Trophoblast cell (in vitro differentiated cells and primary cell): ENCODE measurements at regions not wholly inside any gene's neighbourhood (a gene's known extent, or its start where the extent isn't known, plus 50 kb on each side); places are given as distances from the start of the nearest gene placed in this dataset.

ENCODE experiments used
- DNase-seq, 2 donors: peaks; one replicate each; pipeline ENCODE4 v3.0.0-alpha.2; 2016
- H2AFZ ChIP-seq: 2 replicates; pipeline ENCODE4 v1.6.1; 2013; ENCODE audit warnings: low read length, moderate library complexity, mild to moderate bottlenecking; ENCODE audit not compliant: insufficient read depth, poor library complexity
- H2AK5ac ChIP-seq: 2 replicates; pipeline ENCODE4 v1.6.1; 2013; ENCODE audit warnings: mild to moderate bottlenecking, low read length
- H2BK120ac ChIP-seq: 2 replicates; pipeline ENCODE4 v1.6.1; 2013; ENCODE audit warnings: low read length, mild to moderate bottlenecking, moderate library complexity; ENCODE audit not compliant: insufficient read depth, poor library complexity
- H2BK12ac ChIP-seq: 2 replicates; pipeline ENCODE4 v1.6.1; 2013; ENCODE audit warnings: mild to moderate bottlenecking, low read length, moderate library complexity
- H2BK5ac ChIP-seq: 2 replicates; pipeline ENCODE4 v1.6.1; 2013; ENCODE audit warnings: low read length, low read depth, moderate library complexity, mild to moderate bottlenecking; ENCODE audit not compliant: poor library complexity
- H3K14ac ChIP-seq: 2 replicates; pipeline ENCODE4 v1.6.1; 2013; ENCODE audit warnings: mild to moderate bottlenecking, low read length
- H3K18ac ChIP-seq: 2 replicates; pipeline ENCODE4 v1.6.1; 2013; ENCODE audit warnings: mild to moderate bottlenecking, low read length
- H3K23ac ChIP-seq: 2 replicates; pipeline ENCODE4 v1.6.1; 2013; ENCODE audit warnings: low read length
- H3K27ac ChIP-seq: 2 replicates; pipeline ENCODE4 v1.5.1; 2013; ENCODE audit warnings: low read depth, mild to moderate bottlenecking, inconsistent platforms, low read length, moderate library complexity
- H3K27me3 ChIP-seq: 2 replicates; pipeline ENCODE4 v1.6.1; 2013; ENCODE audit warnings: inconsistent platforms, mild to moderate bottlenecking, low read length, moderate library complexity; ENCODE audit not compliant: insufficient read depth
- H3K36me3 ChIP-seq, 2 experiments: 1 replicate in 1 of 2; 2 replicates in 1 of 2; pipeline ENCODE4 v1.6.1; 2013; ENCODE audit warnings: low read length in 2 of 2, mild to moderate bottlenecking in 2 of 2, moderate library complexity in 1 of 2; ENCODE audit not compliant: insufficient read depth in 2 of 2, control insufficient read depth in 1 of 2
- H3K4ac ChIP-seq: 2 replicates; pipeline ENCODE4 v1.6.1; 2013; ENCODE audit warnings: low read depth, mild to moderate bottlenecking, low read length, moderate library complexity
- H3K4me1 ChIP-seq, 2 experiments: 1 replicate in 1 of 2; 2 replicates in 1 of 2; pipeline ENCODE4 v1.6.1; 2013; ENCODE audit warnings: low read length in 2 of 2, mild to moderate bottlenecking in 2 of 2, moderate library complexity in 1 of 2; ENCODE audit not compliant: insufficient read depth in 2 of 2, control insufficient read depth in 1 of 2
- H3K4me2 ChIP-seq: 2 replicates; pipeline ENCODE4 v1.6.1; 2013; ENCODE audit warnings: inconsistent platforms, mild to moderate bottlenecking, low read length, moderate library complexity
- H3K4me3 ChIP-seq: 2 replicates; pipeline ENCODE4 v1.5.1; 2013; ENCODE audit warnings: mild to moderate bottlenecking, low read depth, low read length, inconsistent platforms
- H3K79me1 ChIP-seq: one replicate; pipeline ENCODE4 v1.6.1; 2013; ENCODE audit warnings: low read length
- H3K79me2 ChIP-seq: 2 replicates; pipeline ENCODE4 v1.6.1; 2013; ENCODE audit warnings: low read length, mild to moderate bottlenecking; ENCODE audit not compliant: control insufficient read depth, insufficient read depth, poor library complexity
- H3K9ac ChIP-seq: 2 replicates; pipeline ENCODE4 v1.6.1; 2013; ENCODE audit warnings: mild to moderate bottlenecking, low read length
- H3K9me3 ChIP-seq: 2 replicates; pipeline ENCODE4 v1.6.1; 2013; ENCODE audit warnings: low read depth, mild to moderate bottlenecking, control low read depth, inconsistent platforms, low read length; ENCODE audit not compliant: insufficient read depth
- H4K12ac ChIP-seq: 2 replicates; pipeline ENCODE4 v1.6.1; 2013; ENCODE audit warnings: low read depth, mild to moderate bottlenecking, low read length, moderate library complexity
- H4K8ac ChIP-seq: 2 replicates; pipeline ENCODE4 v1.6.1; 2013; ENCODE audit warnings: low read depth, mild to moderate bottlenecking, low read length, moderate library complexity
- H4K91ac ChIP-seq: one replicate; pipeline ENCODE4 v1.6.1; 2013; ENCODE audit warnings: low read depth, mild to moderate bottlenecking, low read length, moderate library complexity
- WGBS: extraction: QIAGEN DNeasy Blood & Tissue Kit; methylation state at CpG from one replicate; pipeline ENCODE4 v1.1.7; 2013; ENCODE audit warnings: missing lambda C conversion rate; ENCODE audit not compliant: insufficient read length, insufficient coverage; ENCODE audit errors: extremely low coverage; 5-methylcytosine and 5-hydroxymethylcytosine counted together

DNA sequence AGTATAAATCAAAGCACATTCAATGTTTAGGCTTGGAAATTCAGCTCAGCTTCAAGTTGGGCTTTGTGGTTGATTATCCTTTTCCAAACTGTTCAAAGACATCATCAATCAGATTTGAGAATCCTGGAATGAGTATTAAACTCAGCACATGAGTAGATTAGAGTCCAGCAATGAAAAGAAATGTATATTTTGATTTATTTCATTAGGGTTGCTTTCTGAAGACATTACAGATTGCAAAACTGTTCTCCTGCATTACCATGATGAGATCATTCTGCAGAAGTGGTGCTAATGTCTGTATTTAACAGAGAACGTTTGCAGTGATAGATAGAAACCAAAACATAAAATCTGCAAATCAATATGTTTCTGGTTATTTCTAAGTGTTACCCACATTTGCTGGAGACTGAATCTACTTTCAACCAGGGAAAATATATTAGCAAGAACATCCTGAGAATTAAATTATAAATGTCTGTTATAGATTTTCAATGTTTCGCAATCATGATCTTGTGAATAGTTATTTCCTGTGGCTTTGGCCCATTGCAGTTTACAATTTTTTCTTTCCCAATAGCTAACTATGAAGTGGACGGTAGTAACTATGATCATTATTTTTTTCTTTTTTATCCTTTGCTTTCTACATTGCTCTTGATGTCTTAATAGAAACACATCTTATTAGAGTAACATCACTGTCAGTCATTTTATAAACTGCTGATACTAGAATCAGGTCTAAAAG is 1125.7 kb upstream of the GOT2 start:
- Histone ChIP-seq H3K23ac (no peak overlapping the region), H4K91ac (no peak overlapping the region), H2AK5ac (no peak overlapping the region), H2BK120ac (no peak overlapping the region), H3K79me2 (no peaks in the 10 kb centered on the region), H3K79me1 (no peaks in the 10 kb centered on the region), H2AFZ (no peak overlapping the region), H3K9ac (no peak overlapping the region), H3K4me3 (no peak overlapping the region), H3K14ac (no peak overlapping the region), H3K27me3 (no peaks in the 10 kb centered on the region), H2BK5ac (no peak overlapping the region), H3K9me3 (no peaks in the 10 kb centered on the region), H3K27ac (no peak overlapping the region), H3K18ac (no peak overlapping the region), H3K4ac (no peak overlapping the region), H3K36me3 (no peaks in the 10 kb centered on the region), H4K12ac (no peak overlapping the region), H4K8ac (no peak overlapping the region), H2BK12ac (no peak overlapping the region), H3K4me2 (no peak overlapping the region), H3K4me1 (no peaks in the 10 kb centered on the region)
- WGBS, result no CpG with 5 or more reads among the region's 3 CpGs
- DNase-seq, result no peak

- Histone ChIP-seq H2BK120ac (no peak overlapping the region), H3K4me3 (no peak overlapping the region), H3K27me3 (no peaks in the 10 kb centered on the region), H3K23ac (no peak overlapping the region), H3K9me3 (no peaks in the 10 kb centered on the region), H2AFZ (no peak overlapping the region), H4K8ac (no peak overlapping the region), H3K79me1 (no peaks in the 10 kb centered on the region), H3K4me1 (no peaks in the 10 kb centered on the region), H3K18ac (no peak overlapping the region), H3K36me3 (no peaks in the 10 kb centered on the region), H3K27ac (no peak overlapping the region), H3K14ac (no peak overlapping the region), H2AK5ac (no peak overlapping the region), H3K9ac (no peak overlapping the region), H3K79me2 (no peaks in the 10 kb centered on the region), H4K12ac (no peak overlapping the region), H4K91ac (no peak overlapping the region), H3K4me2 (no peak overlapping the region), H3K4ac (no peak overlapping the region), H2BK12ac (no peak overlapping the region), H2BK5ac (no peak overlapping the region)
- no peak for DNase-seq
- WGBS, result no CpG with 5 or more reads among the region's 4 CpGs
Measured at GRCh38 chr16:59854846-59855439, 1120.8 kb upstream of the GOT2 start.

GRCh38 chr16:59849716-59850115 is 1115.6 kb upstream of the GOT2 start:
- Histone ChIP-seq H3K27me3 (no peaks in the 10 kb centered on the region), H2BK5ac (no peak overlapping the region), H3K4ac (no peak overlapping the region), H4K91ac (no peak overlapping the region), H4K8ac (no peak overlapping the region), H3K18ac (no peak overlapping the region), H3K9me3 (no peaks in the 10 kb centered on the region), H3K36me3 (no peaks in the 10 kb centered on the region), H2AK5ac (no peak overlapping the region), H3K4me2 (no peak overlapping the region), H3K79me2 (no peaks in the 10 kb centered on the region), H3K9ac (no peak overlapping the region), H2BK120ac (no peak overlapping the region), H4K12ac (no peak overlapping the region), H3K4me1 (no peaks in the 10 kb centered on the region), H3K79me1 (no peaks in the 10 kb centered on the region), H2BK12ac (no peak overlapping the region), H3K23ac (no peak overlapping the region), H3K14ac (no peak overlapping the region), H3K27ac (no peak overlapping the region), H3K4me3 (no peak overlapping the region), H2AFZ (no peak overlapping the region)
- WGBS, result no CpG with 5 or more reads among the region's 4 CpGs
- DNase-seq, result no peak

- Histone ChIP-seq H2BK12ac (no peak overlapping the region), H3K27ac (no peak overlapping the region), H3K79me1 (no peaks in the 10 kb centered on the region), H4K91ac (no peak overlapping the region), H2BK120ac (no peak overlapping the region), H3K18ac (no peak overlapping the region), H3K4ac (no peak overlapping the region), H4K12ac (no peak overlapping the region), H3K23ac (no peak overlapping the region), H3K79me2 (no peaks in the 10 kb centered on the region), H3K4me3 (no peak overlapping the region), H4K8ac (no peak overlapping the region), H3K36me3 (no peaks in the 10 kb centered on the region), H2AFZ (no peak overlapping the region), H3K9ac (no peak overlapping the region), H3K4me1 (no peaks in the 10 kb centered on the region), H2BK5ac (no peak overlapping the region), H3K14ac (no peak overlapping the region), H2AK5ac (no peak overlapping the region), H3K9me3 (no peaks in the 10 kb centered on the region), H3K27me3 (no peaks in the 10 kb centered on the region), H3K4me2 (no peak overlapping the region)
- no peak for DNase-seq
Measured at GRCh38 chr16:59848296-59848695, 1114.2 kb upstream of the GOT2 start.
